IMR-90 (cell line): ENCODE measurements at regions not wholly inside any gene's neighbourhood (a gene's known extent, or its start where the extent isn't known, plus 50 kb on each side); places are given as distances from the start of the nearest gene placed in this dataset.

Experiments
- MAFK ChIP-seq: IDR thresholded peaks from 2 replicates; pipeline ENCODE4 v1.6.1; 2012; ENCODE audit warnings: low read depth, low read length, improper control_type of control experiment
- MAZ ChIP-seq: IDR thresholded peaks from 2 replicates; pipeline ENCODE4 v1.6.1; 2012; ENCODE audit warnings: low read depth, mild to moderate bottlenecking, low read length, improper control_type of control experiment, moderate library complexity, borderline replicate concordance

GRCh38 chr5:174559141-174559540 is 165.2 kb upstream of the MSX2 start:
- peak; percentile 84 for TF ChIP-seq MAFK
- TF ChIP-seq MAZ: no peak
